ENCODE measurements at regions not wholly inside any gene's neighbourhood (a gene's known extent, or its start where the extent isn't known, plus 50 kb on each side); places are given as distances from the start of the nearest gene placed in this dataset.

- Histone ChIP-seq H3K4me1 (ENCODE audit: control insufficient read depth, insufficient read depth, low read length) (no peaks in the 10 kb centered on the region), H3K27me3 (ENCODE audit: control insufficient read depth, insufficient read depth, low read length) (no peaks in the 10 kb centered on the region), H3K27ac (ENCODE audit: low read length) (no peak overlapping the region), H3K36me3 (ENCODE audit: control insufficient read depth, insufficient read depth, low read length) (no peaks in the 10 kb centered on the region), H3K4me3 (ENCODE audit: low read depth in 2 of 2, low read length in 2 of 2) (no peak overlapping the region), H3K9me3 (ENCODE audit: control insufficient read depth, insufficient read depth, low read depth, low read length) (no peaks in the 10 kb centered on the region)
- POLR2A ChIA-PET = no interaction called here
- no TSS peak for BruUV-seq (replicated peaks)
- DNase-seq (ENCODE audit: low read depth, low spot score) (no peak), ATAC-seq (no peak)
- TF ChIP-seq TCF7L2 (IDR thresholded peaks at IDR 0.05; ENCODE audit: low read depth, low read length) = no peak
- no peak for TF ChIP-seq CTCF (IDR thresholded peaks at IDR 0.05)
- no peak for TF ChIP-seq REST (IDR thresholded peaks at IDR 0.05; ENCODE audit: insufficient read depth in 1 of 2, low read depth in 2 of 2, low read length in 1 of 2)
- TF ChIP-seq SIN3A (IDR thresholded peaks at IDR 0.05; ENCODE audit: borderline replicate concordance, insufficient read depth, low read depth, low read length) = no peak
- no peak for TF ChIP-seq POLR2AphosphoS5 (IDR thresholded peaks at IDR 0.05; ENCODE audit: low read depth, low read length)
- intact Hi-C loops (cut with micrococcal nuclease; ENCODE audit: unreplicated experiment) = no loop called here
- in situ Hi-C loops (cut with HindIII; ENCODE audit: low pct_unique_long_range_greater_than_20kb, low sequenced_read_pairs) = no loop called here
- CTCF ChIA-PET = no interaction called here
These were observed 466.3 kb upstream of the EPHA3 start for GRCh38 chr3:88641033-88641604.

- no peak overlapping the region for H3K4me3 ChIP-seq (ENCODE audit: low read depth in 2 of 2, low read length in 2 of 2)
- ATAC-seq (no peak), DNase-seq (ENCODE audit: low read depth, low spot score) (no peak)
- H3K9me3 ChIP-seq (ENCODE audit: control insufficient read depth, insufficient read depth, low read depth, low read length) = no peaks in the 10 kb centered on the region
- in situ Hi-C loops (cut with HindIII; ENCODE audit: low pct_unique_long_range_greater_than_20kb, low sequenced_read_pairs) (no loop called here), intact Hi-C loops (cut with micrococcal nuclease; ENCODE audit: unreplicated experiment) (no loop called here)
- no peaks in the 10 kb centered on the region for H3K36me3 ChIP-seq (ENCODE audit: control insufficient read depth, insufficient read depth, low read length)
- no peaks in the 10 kb centered on the region for H3K4me1 ChIP-seq (ENCODE audit: control insufficient read depth, insufficient read depth, low read length)
- no peaks in the 10 kb centered on the region for H3K27me3 ChIP-seq (ENCODE audit: control insufficient read depth, insufficient read depth, low read length)
- ChIA-PET POLR2A (no interaction called here), CTCF (no interaction called here)
- H3K27ac ChIP-seq (ENCODE audit: low read length) = no peak overlapping the region
- BruUV-seq (replicated peaks) = no TSS peak
- no peak for TF ChIP-seq REST (IDR thresholded peaks at IDR 0.05; ENCODE audit: insufficient read depth in 1 of 2, low read depth in 2 of 2, low read length in 1 of 2)
- TF ChIP-seq POLR2AphosphoS5 (IDR thresholded peaks at IDR 0.05; ENCODE audit: low read depth, low read length) = no peak
- TF ChIP-seq SIN3A (IDR thresholded peaks at IDR 0.05; ENCODE audit: borderline replicate concordance, insufficient read depth, low read depth, low read length) = no peak
- TF ChIP-seq TCF7L2 (IDR thresholded peaks at IDR 0.05; ENCODE audit: low read depth, low read length) = no peak
- no peak for TF ChIP-seq CTCF (IDR thresholded peaks at IDR 0.05)
These were observed 450.0 kb upstream of the EPHA3 start for GRCh38 chr3:88657459-88657858.

Measured in Panc1 (cell line).